Esophagus squamous epithelium (tissue), 4 donors: ENCODE measurements at regions not wholly inside any gene's neighbourhood (a gene's known extent, or its start where the extent isn't known, plus 50 kb on each side); places are given as distances from the start of the nearest gene placed in this dataset.

Source experiments
- POLR2A ChIP-seq, 4 donors: fragments of 450-650 bp; IDR thresholded peaks; one replicate each; pipeline ENCODE4 v1.6.1; 2017; ENCODE audit warnings: antibody characterized with exemption in 4 of 4, mild to moderate bottlenecking in 4 of 4, moderate library complexity in 3 of 4
- TF ChIP-seq, protein P1 (sequence below), 6 experiments: fragments of 450-650 bp in 4 of 6; fragments of 200-600 bp in 2 of 6; sonication (generic) in 2 of 6; IDR thresholded peaks; one replicate each; pipeline ENCODE4 v1.5.1; 2016 to 2019; ENCODE audit warnings: antibody characterized with exemption in 6 of 6, mild to moderate bottlenecking in 4 of 6, moderate library complexity in 4 of 6

DNA sequence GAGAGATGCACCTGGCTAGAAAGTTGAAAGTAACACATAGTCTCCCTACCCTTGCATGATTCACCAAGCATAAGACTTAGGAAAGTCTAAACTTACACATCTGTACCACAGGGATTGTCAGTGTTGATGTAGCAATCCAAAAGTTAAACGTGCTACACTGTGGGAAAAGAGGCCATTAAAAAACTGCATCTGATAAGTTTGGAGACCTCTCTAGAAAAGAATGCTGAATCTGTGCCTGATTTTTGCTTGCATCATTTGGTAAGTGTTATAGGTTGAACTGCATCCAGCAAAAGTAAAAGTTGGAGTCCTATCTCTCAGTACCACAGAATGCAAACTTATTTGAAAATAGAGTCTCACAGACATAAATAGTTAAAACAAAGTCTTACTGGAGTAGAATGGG lies 126.6 kb downstream of the SLC6A15 start:
- TF ChIP-seq, protein P1, sequence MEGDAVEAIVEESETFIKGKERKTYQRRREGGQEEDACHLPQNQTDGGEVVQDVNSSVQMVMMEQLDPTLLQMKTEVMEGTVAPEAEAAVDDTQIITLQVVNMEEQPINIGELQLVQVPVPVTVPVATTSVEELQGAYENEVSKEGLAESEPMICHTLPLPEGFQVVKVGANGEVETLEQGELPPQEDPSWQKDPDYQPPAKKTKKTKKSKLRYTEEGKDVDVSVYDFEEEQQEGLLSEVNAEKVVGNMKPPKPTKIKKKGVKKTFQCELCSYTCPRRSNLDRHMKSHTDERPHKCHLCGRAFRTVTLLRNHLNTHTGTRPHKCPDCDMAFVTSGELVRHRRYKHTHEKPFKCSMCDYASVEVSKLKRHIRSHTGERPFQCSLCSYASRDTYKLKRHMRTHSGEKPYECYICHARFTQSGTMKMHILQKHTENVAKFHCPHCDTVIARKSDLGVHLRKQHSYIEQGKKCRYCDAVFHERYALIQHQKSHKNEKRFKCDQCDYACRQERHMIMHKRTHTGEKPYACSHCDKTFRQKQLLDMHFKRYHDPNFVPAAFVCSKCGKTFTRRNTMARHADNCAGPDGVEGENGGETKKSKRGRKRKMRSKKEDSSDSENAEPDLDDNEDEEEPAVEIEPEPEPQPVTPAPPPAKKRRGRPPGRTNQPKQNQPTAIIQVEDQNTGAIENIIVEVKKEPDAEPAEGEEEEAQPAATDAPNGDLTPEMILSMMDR (IDR thresholded peaks at IDR 0.05): no peak
- no peak for TF ChIP-seq POLR2A (IDR thresholded peaks at IDR 0.05)
